HG02571 (cell line): ENCODE measurements at regions not wholly inside any gene's neighbourhood (a gene's known extent, or its start where the extent isn't known, plus 50 kb on each side); places are given as distances from the start of the nearest gene placed in this dataset.
A peak's percentile ranks its signal among the peaks of the same experiment; 100 is the strongest.
"Not testable (repeated sequence)": the region's sequence is repeated elsewhere in the genome, so short reads cannot be mapped to it uniquely, and the experiment has no call there.

Experiments
- ATAC-seq: cut with Tn5 transposase; IDR thresholded peaks from one replicate; pipeline ENCODE4 v1.9.1; 2021; ENCODE audit warnings: mild to moderate bottlenecking, moderate library complexity; ENCODE audit not compliant: unreplicated experiment

DNA sequence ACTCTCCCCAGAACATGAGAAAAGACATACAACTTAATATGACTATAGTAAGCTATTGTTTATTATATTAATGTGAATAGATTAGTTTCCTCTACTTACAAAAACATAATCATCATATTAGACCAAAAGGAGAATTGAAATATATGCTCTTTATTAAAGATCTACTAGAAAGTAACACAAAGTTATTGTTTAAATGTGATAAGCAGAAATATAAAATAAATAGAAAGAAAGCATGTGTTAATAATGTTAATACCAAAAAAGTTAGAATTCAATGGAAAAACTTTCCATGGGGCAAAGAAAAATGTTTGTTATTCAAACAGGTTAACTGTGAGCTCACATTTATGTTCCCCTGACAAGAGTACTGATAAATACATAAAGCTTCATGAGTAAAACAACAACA lies 421.4 kb upstream of the UBE2E3 start:
- no peak for ATAC-seq

DNA sequence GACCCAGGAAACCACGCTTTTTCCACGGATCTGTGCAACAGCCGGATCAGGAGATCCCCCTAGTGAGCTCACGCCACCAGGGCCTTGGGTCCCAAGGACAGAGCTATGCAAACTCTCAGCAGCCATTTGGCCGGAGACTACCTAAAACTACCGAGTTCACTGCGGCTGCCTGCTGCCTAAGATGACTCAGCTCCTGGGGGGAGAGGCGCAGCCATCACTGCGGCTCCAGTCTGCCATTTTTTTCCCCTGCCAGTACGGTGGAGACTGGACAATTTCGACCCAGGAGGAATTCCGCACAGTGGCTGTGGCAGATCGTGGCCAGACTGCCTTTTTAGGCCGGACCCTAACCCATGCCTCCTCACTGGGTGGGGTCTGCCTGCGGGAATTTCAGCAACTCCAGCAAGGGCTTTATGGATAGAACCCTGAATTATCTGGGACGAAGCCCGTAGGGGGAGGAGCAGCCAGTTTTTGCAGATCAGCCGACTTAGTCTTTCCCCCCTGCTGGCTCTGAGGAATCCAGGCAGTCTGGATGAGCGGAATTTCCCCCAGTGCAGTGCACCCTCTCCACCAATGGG lies 424.9 kb upstream of the UBE2E3 start:
- no peak for ATAC-seq

DNA sequence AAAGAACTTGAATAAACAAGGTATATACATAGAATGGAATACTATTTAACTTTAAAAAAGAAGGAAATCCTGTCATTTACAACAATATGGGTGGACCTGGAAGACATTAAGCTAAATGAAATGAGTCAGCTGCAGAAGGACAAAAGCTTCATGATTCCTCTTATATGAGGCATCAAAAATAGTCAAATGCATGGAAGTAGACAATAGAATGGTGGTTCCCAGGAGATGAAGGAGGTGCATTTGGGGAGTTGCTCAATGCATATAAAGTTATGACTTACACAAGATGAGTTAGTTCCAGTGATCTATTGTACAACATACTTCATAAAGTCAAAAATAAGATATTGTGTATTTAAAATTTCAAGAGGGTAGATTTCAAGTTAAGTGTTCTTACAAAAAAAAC lies 426.1 kb upstream of the UBE2E3 start:
- ATAC-seq = no peak

DNA sequence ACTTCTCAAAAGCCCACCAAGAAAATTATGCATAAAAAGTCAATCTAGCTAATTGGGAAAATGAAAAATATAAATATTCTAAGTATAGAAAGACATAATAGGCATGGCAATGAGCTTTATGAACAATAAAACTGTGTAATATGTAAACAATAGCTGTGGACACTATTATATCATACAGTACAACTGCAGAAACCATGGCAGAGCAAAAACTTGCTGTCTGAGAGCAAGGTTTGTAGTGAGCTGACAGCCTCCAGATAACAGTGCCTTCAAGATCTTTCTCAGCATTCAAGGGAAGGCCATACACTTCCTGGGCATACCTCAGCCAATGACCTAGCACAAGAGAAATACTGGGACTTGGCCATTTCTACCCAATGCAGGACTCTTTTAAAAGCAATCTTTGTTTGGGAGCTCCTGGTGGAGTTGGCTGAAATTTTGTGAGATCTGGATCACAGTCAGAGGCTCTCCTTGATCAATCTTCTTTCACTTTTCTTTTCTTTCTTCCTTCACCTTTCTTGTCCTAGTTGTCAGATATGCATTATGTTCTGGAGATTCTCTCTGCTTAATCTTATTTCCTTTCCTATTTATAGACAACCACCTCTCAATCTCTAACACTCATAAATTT lies 427.2 kb upstream of the UBE2E3 start:
- no peak for ATAC-seq

DNA sequence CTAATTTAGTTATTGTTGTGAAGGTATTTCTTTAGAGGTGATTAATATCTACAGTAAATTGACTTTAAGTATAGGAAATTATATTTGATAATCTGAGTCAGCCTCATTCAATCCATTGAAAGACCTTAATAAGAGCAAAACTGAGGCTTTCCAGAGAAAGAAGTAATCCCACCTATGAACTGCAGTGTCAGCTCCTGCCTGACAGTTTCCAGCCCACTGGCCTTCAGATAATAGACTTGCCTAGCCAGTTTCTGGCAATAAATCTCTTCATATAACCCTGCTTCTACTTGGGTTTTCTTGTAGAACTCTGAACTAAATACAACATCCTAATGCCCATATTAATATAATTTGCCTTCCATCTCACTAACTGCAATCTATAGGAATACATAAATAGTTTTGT lies 437.9 kb upstream of the UBE2E3 start:
- no peak for ATAC-seq

DNA sequence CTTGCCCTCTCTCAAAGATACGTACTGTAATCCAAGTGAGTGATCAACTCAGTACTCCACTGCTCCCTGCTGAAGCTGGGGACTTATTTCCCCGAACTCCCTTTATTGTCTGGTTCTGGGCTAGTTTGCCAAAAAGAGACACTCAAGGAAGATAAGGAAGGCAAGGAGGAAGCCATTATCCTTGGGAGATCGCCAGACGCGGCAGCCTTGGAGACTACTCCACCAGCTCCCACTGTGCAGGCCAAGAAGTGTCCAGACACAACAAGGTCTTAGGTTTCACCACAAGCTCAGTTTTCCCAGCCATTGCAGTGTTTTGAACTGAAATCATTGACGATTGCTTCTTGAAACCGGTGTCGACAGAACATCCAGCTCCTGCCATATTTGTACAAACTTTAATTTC lies 439.6 kb upstream of the UBE2E3 start:
- ATAC-seq = no peak

DNA sequence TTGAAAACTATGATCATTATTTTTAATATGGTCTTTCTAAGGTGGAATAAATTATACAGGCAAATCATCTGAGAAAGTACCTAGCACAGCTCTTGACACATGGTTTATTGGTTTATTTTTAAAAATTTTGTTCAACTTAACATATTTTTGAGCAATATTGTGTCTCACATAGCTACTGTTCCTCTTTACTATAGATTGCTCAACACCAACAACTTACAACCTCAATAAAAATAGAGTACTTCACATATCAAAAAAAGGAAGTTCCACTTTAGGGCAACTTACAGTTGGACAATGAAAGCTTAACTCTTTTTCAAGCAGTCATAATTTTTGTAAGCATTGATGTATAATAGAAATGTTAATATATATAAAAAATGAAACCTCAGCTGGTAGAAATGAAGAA lies 440.9 kb upstream of the UBE2E3 start:
- ATAC-seq = no peak

DNA sequence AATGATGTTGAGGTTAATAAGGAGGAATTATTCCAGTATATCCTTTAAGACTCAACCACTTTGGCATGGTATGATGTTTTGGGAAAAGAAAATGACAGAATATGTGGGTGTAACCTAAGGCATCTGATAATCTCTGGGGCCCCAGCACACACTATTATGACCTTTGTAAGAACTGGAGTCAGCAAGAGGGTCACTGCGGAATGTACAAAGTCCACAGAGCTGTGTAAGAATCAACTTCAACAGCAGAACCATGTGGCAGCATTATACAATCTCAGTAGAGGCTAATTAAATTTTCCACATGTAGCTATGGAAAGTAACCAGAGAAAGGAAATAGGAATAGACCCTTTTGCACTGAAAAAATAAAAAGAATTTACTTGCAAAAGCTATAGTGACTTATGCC lies 445.1 kb upstream of the UBE2E3 start:
- no peak for ATAC-seq

DNA sequence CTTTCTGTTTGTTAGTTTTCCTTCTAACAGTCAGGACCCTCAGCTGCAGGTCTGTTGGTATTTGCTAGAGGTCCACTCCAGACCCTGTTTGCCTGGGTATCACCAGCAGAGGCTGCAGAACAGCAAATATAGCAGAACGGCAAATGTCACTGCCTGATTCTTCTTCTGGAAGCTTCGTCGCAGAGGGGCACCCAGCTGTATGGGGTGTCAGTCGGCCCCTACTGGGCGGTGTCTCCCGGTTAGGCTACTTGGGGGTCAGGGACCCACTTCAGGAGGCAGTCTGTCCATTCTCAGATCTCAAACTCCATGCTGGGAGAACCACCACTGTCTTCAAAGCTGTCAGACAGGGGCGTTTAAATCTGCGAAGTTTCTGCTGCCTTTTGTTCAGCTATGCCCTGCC lies 448.6 kb upstream of the UBE2E3 start:
- ATAC-seq = not testable (repeated sequence)

DNA sequence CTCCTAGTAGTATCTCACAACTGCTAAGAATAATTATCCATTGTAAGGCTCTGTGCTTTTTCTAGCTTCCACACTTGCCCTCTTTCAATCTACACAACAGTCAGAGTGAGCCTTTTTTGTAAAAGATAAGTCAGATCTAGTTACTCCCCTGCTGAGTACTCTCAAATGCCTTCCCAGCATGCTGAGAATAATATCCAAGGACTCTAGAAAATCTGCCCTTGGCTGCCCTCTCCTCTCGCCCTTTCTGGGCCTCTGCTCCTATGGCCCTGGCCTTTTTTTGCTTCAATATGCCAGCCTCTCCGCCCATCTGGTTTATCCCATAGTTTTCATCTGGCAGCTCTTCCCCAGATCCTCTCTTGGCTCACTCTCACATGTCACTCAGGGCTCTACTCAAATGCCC lies 455.9 kb upstream of the UBE2E3 start:
- no peak for ATAC-seq

DNA sequence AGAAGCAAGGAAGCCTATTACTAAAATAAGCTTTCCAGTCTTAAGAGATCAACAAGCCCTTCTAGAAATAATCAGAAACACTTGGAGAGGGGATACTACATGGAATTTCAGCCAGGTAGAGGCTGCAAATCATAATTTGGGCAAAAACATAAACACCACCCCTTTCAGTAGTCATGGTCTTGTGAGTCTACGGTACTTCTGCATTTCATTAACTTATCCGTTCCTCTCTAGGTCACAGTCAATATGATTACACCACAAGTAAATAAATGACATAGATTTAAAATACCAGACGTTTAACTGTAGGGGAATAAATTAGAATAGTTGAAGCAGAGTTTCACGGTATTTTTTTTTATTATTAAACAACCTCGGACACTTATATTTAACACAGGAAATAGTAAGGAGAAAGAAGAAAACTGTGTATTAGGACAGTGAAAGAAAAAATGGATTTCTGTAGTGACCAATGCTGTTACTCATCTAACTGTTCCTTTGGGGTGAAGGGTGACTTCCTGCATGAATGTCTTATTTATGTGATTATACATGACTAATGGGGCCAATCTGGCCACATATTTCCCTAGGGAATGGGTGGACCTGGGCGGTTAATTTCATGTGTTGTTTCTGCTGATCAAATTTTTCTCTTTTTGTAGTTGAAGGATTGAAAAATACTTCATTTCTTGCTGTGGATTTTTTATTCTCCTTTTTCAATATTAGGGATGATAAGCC lies 456.6 kb upstream of the UBE2E3 start:
- ATAC-seq = no peak

DNA sequence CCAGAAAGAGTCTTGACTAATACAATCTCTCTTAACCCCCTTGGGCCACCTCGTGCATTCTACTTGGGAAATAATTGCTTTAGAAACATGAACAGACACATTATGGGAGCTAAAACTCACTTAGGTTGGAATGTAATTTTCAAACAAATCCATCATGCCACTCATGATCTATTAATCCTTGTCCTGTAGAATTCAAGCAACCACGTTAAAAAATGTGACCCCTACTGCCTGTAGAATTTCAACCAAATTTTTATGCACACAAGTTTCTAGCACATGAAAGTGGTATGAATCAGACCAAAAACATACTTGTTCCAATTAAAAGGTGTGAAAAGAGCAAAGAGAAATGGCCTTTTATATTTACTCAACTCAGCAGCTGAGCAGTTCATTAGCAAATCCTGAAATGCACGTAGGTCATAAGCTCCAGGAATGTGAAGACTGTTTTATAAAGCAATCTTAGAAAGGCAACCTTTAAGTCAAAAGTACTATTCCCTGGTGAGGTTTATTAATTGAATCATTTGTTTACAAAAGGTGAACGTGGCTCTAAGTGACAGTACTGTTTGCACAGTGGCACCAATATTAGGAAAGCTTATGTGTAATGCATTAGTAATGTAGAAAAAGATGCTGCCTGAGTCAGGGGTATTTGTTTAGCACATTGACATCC lies 459.4 kb upstream of the UBE2E3 start:
- ATAC-seq = no peak

DNA sequence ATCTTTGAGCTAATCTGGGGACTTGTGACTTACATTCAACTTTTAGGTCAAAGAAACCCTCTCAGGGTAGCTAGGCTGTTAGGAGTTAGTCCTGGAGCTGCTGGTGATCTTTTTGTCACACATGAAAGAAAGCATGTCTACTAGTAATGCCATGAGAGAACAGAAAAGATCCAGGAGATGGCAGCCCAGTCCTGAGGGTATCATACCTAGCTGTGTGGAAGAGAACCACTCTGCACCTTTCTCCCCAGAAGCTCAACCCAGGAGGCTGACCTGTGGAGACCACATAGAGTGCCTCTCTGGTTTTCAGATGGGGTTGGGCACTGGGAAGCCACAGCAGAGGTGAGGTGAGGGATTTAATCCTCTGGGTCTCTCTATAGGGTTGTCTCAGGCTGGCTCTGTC lies 460.2 kb upstream of the UBE2E3 start:
- ATAC-seq = no peak

DNA sequence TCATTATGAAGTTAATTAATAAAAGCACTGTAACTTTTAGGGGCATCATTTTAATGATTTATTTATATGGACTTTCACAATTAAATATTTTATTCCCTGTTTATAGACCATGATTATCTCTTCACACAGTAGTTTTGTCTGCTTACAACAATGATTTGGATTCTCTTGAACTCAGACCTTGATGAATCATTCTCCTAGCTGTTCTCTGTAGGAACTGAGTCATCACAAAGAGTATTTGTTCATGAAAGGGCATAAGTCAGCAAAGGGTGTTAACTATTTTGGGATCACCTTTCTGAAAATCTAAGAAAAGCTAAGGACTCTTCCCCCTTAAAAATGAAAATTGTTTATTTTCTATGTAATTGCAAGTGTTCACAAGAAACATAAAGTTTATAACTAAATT lies 461.1 kb upstream of the UBE2E3 start:
- ATAC-seq = no peak

DNA sequence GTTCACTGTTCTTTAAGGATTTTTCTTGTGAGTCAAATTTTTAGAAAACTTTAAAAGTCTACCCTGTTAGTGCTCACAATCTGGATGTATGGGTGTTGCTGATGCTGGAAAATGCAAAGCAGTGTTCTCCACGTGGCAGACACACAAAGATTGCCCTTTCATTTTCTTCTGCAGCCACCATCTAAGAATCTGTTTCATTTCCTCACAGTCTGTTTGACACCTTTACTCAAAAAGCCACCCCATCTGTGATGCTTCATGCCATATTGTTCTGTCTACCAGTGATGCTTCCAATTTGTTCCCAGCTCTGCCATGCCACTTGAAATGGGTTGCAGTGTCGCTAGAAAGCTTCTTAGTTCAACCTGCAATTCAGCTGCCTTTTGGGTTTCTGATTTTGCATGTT lies 464.2 kb upstream of the UBE2E3 start:
- ATAC-seq = peak; percentile 61

DNA sequence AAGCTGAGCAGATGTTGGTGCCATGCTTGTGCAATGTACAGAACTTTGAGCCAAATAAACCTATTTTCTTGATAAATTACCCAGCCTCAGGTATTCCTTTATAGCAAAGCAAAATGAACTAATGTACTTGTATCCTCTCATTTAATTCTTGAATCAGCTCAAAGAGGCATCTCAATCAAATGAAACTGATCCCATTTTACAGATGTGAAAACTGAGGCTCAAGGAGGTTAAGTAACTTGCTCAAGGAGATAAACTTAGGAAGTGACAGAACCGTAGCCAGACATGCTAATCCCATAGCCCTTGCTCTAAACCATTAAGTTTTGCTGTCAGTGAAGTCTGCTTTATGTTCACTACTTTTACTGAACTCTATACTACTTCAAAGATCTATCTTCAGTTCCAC lies 467.0 kb upstream of the UBE2E3 start:
- no peak for ATAC-seq

DNA sequence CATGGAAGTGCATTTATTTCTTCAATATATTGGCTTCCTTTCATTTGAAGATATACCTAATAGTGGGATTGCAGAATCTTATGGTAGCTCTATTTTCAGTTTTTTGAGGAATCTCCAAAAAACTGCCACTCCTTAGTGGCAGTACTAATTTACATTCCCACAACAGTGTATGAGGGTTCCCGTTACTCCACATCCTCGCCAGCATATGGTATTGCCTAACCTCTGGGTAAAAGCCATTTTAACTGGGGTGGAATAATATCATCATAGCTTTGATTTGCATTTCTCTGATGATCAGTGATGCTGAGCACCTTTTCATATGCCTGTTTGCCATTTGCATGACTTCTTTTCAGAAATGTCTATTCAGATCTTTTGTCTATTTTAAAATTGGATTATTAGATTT lies 471.9 kb upstream of the UBE2E3 start:
- no peak for ATAC-seq

DNA sequence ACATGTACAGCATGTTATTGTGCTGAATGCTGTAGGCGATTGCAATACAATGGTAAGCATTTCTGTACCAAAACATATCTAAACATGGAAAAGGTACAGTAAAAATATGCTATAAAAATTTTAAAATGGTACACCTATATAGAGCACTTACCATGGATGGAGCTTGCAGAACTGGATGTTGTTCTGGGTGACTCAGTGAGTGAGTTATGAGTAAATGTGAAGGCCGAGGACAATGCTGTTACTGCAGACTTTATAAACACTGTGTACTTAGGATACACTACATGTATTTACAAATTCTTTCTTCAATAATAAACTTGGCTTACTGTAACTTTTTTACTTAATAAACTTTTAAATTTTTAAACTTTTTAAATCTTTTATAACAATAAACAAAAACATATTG lies 473.4 kb upstream of the UBE2E3 start:
- ATAC-seq = no peak

DNA sequence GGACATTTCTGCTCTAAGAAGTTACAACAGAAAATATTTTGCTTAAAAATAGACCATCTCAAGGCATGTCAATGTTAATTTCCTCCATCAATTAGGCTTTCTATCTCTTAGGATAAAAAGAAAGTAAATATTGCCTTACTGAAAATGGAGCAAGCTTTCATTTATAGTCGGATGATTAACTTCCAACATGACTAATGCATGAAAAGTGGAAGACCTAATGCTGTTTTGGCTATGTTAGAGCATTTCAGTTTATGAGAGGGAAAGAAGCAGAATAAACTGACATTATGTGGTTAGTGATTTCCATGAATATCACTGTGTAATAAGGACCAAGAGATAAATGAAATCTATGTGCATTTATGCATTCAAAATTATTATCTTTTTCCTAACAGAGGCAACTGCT lies 475.2 kb upstream of the UBE2E3 start:
- ATAC-seq = no peak

DNA sequence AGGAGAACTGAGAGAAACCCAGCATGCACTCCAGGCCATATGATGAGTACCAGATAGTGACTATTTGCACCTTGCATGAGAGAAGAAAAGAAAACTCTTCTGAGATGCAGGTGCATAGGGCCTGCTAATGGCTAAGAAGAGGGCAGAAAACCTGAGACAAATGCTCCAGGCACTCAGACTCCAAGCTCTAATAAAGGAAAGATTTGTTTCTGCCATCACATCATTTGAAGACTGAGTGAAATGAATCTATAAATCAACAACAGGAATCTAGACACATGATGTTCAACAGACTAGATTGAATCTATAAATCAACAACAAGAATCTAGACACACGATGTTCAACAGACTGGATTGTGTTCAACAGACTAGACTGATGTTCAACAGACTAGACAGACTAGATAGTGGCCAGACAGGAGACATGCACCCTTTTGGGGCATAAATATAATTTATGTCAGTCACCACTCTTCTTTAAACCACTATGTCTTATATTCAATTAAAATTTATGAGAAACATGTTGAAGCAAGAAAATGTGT lies 482.7 kb upstream of the UBE2E3 start:
- no peak for ATAC-seq

DNA sequence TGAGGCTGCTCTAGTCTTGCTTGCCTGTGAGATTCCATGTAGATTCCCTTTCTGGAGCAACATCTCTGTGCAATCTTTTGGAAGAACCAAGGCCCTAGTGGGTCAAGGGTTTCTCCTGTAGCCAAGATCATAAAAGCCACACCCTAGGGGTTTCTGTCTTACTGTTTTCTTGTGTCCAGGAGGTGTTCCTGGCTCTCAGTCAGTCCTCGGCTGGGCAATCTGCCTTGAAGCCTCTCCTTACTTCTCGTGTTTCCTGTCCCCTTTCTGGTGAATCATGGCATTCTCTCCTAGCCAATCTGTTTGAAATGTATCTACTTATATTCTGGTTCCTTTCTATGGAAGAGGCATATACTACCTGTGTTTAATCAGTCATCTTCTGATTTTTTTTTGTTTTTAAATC lies 484.8 kb upstream of the UBE2E3 start:
- ATAC-seq = no peak

DNA sequence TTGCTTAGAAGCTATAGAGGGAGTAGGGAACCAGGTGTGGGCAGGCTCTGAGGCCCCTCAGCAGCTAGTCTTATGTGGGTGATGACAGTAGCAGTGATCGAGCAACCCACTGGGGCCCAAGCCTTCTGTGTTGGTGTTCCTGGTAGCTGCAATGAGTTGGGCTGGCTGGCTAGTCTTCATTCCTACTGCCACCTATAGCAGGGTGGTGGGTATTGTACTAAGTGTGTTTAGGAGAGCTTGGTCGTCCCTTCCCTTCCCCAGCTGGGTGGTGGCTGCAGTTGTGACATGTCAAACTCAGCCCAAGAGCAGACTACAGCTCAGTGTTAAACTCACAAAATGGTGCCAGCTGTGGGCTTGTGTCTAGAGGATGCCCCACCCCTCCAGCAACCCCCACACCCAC lies 486.1 kb upstream of the UBE2E3 start:
- no peak for ATAC-seq
